Smooth muscle cell (in vitro differentiated cells): ENCODE measurements at regions not wholly inside any gene's neighbourhood (a gene's known extent, or its start where the extent isn't known, plus 50 kb on each side); places are given as distances from the start of the nearest gene placed in this dataset.

Experiments
- DNase-seq: peaks from one replicate; lab custom pipeline; 2025; ENCODE audit not compliant: unreplicated experiment; lab: John Stamatoyannopoulos, UW
- H2AFZ ChIP-seq: fragments of 200-600 bp; sonication (generic); 2 replicates; pipeline ENCODE4 v1.6.0; 2016; ENCODE audit warnings: antibody characterized with exemption, low read depth, mild to moderate bottlenecking
- H3F3A ChIP-seq: fragments of 200-600 bp; sonication (generic); 2 replicates; pipeline ENCODE4 v1.6.0; 2017; ENCODE audit warnings: antibody characterized with exemption, low read depth
- H3K27ac ChIP-seq: fragments of 200-600 bp; sonication (generic); 2 replicates; pipeline ENCODE4 v1.5.1; 2016; ENCODE audit warnings: low read depth, mild to moderate bottlenecking
- H3K27me3 ChIP-seq: fragments of 200-600 bp; sonication (generic); 2 replicates; pipeline ENCODE4 v1.6.1; 2016; ENCODE audit warnings: low read depth, mild to moderate bottlenecking
- H3K36me3 ChIP-seq: fragments of 200-600 bp; sonication (generic); 2 replicates; pipeline ENCODE4 v1.5.1; 2016; ENCODE audit warnings: low read depth
- H3K4me1 ChIP-seq: fragments of 200-600 bp; sonication (generic); 2 replicates; pipeline ENCODE4 v1.5.1; 2016; ENCODE audit warnings: low read depth
- H3K4me2 ChIP-seq: fragments of 200-600 bp; sonication (generic); 2 replicates; pipeline ENCODE4 v1.6.0; 2016; ENCODE audit warnings: mild to moderate bottlenecking
- H3K4me3 ChIP-seq: fragments of 200-600 bp; sonication (generic); 2 replicates; pipeline ENCODE4 v1.5.1; 2016; ENCODE audit warnings: mild to moderate bottlenecking
- H3K79me2 ChIP-seq: fragments of 200-600 bp; sonication (generic); 2 replicates; pipeline ENCODE4 v1.6.0; 2016; ENCODE audit warnings: low read depth, mild to moderate bottlenecking
- H3K9ac ChIP-seq: fragments of 200-600 bp; sonication (generic); 2 replicates; pipeline ENCODE4 v1.6.0; 2016; ENCODE audit warnings: low read depth
- H3K9me3 ChIP-seq: fragments of 200-600 bp; sonication (generic); replicated peaks from 2 replicates; pipeline ENCODE4 v1.5.1; 2016; ENCODE audit warnings: low read depth
- H4K20me1 ChIP-seq: fragments of 200-600 bp; sonication (generic); 2 replicates; pipeline ENCODE4 v1.6.0; 2016; ENCODE audit warnings: low read depth
- CTCF ChIP-seq: fragments of 200-600 bp; sonication (generic); IDR thresholded peaks from 2 replicates; pipeline ENCODE4 v1.5.1; 2017; ENCODE audit warnings: borderline replicate concordance, mild to moderate bottlenecking, antibody characterized with exemption; ENCODE audit not compliant: insufficient read depth, poor library complexity, severe bottlenecking
- WGBS: methylation state at CpG from one replicate; pipeline ENCODE4 v1.1.7; 2016; ENCODE audit warnings: low lambda C conversion rate; 5-methylcytosine and 5-hydroxymethylcytosine counted together

- no peak overlapping the region for H3K4me2 ChIP-seq
- no peaks in the 10 kb centered on the region for H3K79me2 ChIP-seq
- DNase-seq = no peak
- 70% methylated on average over 2 of the region's 2 CpGs for WGBS
- no peaks in the 10 kb centered on the region for H3K36me3 ChIP-seq
- no peaks in the 10 kb centered on the region for H3K9me3 ChIP-seq
- no peak for TF ChIP-seq CTCF
- H3F3A ChIP-seq = no peaks in the 10 kb centered on the region
- no peak overlapping the region for H3K9ac ChIP-seq
- H3K27me3 ChIP-seq = peaks cover 4% of the 10 kb centered on the region
- H2AFZ ChIP-seq = no peak overlapping the region
- no peaks in the 10 kb centered on the region for H4K20me1 ChIP-seq
- no peak overlapping the region for H3K27ac ChIP-seq
- no peaks in the 10 kb centered on the region for H3K4me1 ChIP-seq
- H3K4me3 ChIP-seq = no peak overlapping the region
These were observed 97.9 kb upstream of the LPAR1 start for GRCh38 chr9:111136180-111136579.

- Histone ChIP-seq H3K9me3 (no peaks in the 10 kb centered on the region), H3K9ac (no peak overlapping the region), H3F3A (no peaks in the 10 kb centered on the region), H4K20me1 (no peaks in the 10 kb centered on the region), H3K36me3 (no peaks in the 10 kb centered on the region), H3K4me3 (no peak overlapping the region), H2AFZ (no peak overlapping the region), H3K27me3 (no peaks in the 10 kb centered on the region), H3K79me2 (no peaks in the 10 kb centered on the region), H3K4me2 (no peak overlapping the region), H3K27ac (no peak overlapping the region), H3K4me1 (no peaks in the 10 kb centered on the region)
- 100% methylated on average over 1 of the region's 1 CpG for WGBS
- TF ChIP-seq CTCF = no peak
- no peak for DNase-seq
These were observed 92.9 kb upstream of the LPAR1 start for GRCh38 chr9:111131211-111131610.

- Histone ChIP-seq H3K27me3 (no peaks in the 10 kb centered on the region), H3F3A (no peaks in the 10 kb centered on the region), H3K79me2 (no peaks in the 10 kb centered on the region), H3K27ac (no peak overlapping the region), H3K9me3 (no peaks in the 10 kb centered on the region), H3K4me2 (no peak overlapping the region), H3K4me3 (no peak overlapping the region), H3K4me1 (no peaks in the 10 kb centered on the region), H2AFZ (no peak overlapping the region), H4K20me1 (no peaks in the 10 kb centered on the region), H3K36me3 (no peaks in the 10 kb centered on the region), H3K9ac (no peak overlapping the region)
- 80% methylated on average over 4 of the region's 4 CpGs for WGBS
- DNase-seq = no peak
- no peak for TF ChIP-seq CTCF
These were observed 82.3 kb upstream of the LPAR1 start for GRCh38 chr9:111120526-111120925.

GRCh38 chr9:111118256-111118948, 80.1 kb upstream of the LPAR1 start:
- no peaks in the 10 kb centered on the region for H3K27me3 ChIP-seq
- no peak overlapping the region for H2AFZ ChIP-seq
- H3K4me3 ChIP-seq = no peak overlapping the region
- H3K9ac ChIP-seq = no peak overlapping the region
- H3K4me2 ChIP-seq = no peak overlapping the region
- H4K20me1 ChIP-seq = no peaks in the 10 kb centered on the region
- no peak overlapping the region for H3K27ac ChIP-seq
- no peaks in the 10 kb centered on the region for H3K4me1 ChIP-seq
- no peaks in the 10 kb centered on the region for H3K9me3 ChIP-seq
- no peaks in the 10 kb centered on the region for H3K36me3 ChIP-seq
- H3F3A ChIP-seq = no peaks in the 10 kb centered on the region
- no peak for TF ChIP-seq CTCF
- DNase-seq = no peak
- no peaks in the 10 kb centered on the region for H3K79me2 ChIP-seq
